ENCODE measurements at regions not wholly inside any gene's neighbourhood (a gene's known extent, or its start where the extent isn't known, plus 50 kb on each side); places are given as distances from the start of the nearest gene placed in this dataset.

DNA sequence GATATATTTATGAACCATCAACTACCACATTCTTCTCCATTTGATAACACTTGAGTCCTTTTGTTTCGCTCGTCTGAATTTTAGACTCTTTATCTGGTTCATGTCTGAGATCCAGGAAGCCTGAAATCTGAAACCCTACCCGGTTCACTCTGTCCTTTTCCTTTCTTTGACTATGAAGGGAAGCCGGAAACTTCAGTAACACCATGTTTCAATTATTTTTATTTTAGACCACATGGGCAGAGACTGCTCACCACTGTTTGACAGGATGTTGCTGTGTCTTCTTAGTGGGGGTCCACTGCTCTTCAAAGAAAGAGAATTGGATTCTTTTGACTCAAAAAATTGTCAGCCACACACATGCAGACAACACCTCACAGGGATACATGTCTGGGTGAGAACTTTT lies 331.9 kb upstream of the FLRT2 start:
- intact Hi-C loops (cut with DNase I) = no loop called here
- DNase-seq = no peak

DNA sequence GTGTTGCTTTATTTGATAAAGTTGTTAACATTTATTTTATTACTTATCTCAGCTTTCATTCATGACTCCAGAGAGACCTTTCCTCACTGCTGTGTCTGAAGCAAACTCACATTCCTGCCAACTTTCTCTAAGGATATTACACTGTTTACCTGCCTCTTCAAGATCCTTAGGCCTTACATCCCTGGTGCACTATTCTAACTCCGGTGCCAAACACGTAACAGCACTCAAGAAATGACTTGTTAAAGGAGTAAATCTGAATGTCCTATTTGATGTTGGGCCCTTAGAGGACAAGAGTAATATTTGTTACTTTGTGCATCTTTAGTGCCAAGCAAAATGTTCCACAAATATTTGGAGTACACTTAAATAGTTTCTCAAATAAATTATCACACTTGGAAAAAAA lies 324.1 kb upstream of the FLRT2 start:
- DNase-seq = no peak
- intact Hi-C loops (cut with DNase I) = no loop called here

DNA sequence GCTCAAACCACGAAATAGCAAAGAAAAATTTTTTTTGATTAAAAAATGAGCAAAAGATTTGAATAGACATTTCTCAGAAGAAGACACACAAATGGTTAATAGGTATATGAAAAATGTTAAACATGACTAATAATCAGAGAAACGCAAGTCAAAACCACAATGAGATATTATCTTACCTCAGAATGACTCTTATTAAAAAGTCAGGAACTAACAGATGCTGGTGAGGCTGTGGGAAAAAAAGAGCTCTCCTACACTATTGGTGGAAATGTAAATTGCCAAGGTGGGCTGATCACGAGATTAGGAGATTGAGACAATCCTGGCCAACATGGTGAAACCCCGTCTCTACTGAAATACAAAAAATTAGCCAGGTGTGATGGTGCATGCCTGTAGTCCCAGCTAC lies 315.5 kb upstream of the FLRT2 start:
- intact Hi-C loops (cut with DNase I) = no loop called here
- no peak for DNase-seq

GRCh38 chr14:85217412-85217811 lies 312.5 kb upstream of the FLRT2 start:
- no peak for DNase-seq
- intact Hi-C loops (cut with DNase I) = no loop called here

GRCh38 chr14:85218982-85219381 lies 311.0 kb upstream of the FLRT2 start:
- intact Hi-C loops (cut with DNase I) = no loop called here
- no peak for DNase-seq

DNA sequence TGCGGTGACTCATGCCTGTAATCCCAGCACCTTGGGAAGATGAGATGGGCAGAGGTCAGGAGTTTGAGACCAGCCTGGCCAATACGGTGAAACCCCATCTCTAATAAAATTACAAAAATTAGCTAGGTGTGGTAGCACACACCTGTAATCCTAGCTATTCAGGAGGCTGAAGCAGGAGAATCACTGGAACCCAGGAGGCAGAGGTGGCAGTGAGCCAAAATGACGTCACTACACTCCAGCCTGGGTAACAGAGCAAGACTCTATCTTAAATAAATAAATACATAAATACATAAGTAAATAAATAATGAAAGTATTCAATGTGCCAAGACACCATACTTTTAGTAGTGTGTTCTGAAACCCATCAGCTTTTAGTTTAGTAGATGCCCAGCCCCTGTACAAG lies 308.1 kb upstream of the FLRT2 start:
- intact Hi-C loops (cut with DNase I) = no loop called here
- DNase-seq = no peak

GRCh38 chr14:85222341-85222740 lies 307.6 kb upstream of the FLRT2 start:
- intact Hi-C loops (cut with DNase I) = no loop called here
- DNase-seq = no peak

- intact Hi-C loops (cut with DNase I) = no loop called here
These were observed 306.3 kb upstream of the FLRT2 start for GRCh38 chr14:85223667-85224066.

DNA sequence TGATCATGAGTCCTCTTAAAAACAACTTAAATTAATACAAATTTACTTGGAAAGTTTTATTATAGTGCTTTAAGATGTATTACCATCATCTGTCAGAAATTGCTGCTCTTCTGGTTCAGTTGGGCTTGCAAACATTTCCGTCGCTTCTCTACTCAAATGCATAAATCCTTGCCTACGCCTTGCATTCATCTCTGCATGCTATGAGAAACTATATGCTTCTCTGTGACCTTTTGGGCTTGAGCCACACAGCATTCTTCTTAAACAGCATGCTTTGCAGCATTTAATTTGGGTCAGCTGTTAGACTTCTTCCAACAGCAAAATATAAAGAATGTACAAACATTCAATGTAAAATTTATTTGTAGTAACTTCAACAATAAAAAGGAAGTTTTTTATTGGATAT lies 305.7 kb upstream of the FLRT2 start:
- no peak for DNase-seq
- intact Hi-C loops (cut with DNase I) = no loop called here

More at GRCh38 chr14:85223667-85224066, 306.3 kb upstream of the FLRT2 start:
- DNase-seq = no peak

DNA sequence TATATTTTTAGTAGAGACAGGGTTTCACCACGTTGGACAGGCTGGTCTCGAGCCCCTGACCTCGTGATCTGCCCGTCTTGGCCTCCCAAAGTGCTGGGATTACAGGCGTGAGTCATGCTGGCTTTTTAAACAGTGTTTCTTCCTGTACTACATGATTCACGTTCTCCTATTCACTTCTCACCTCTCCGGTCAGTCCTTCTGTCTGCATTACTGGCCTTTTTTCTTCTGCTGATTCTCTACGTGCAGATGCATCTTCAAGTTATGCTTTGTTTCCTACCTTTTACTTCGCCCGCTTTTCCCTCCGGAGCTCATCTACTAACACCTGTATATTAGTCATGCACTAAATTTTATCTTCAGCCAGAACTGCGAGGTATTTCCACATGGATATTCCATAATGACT lies 296.2 kb upstream of the FLRT2 start:
- DNase-seq = no peak
- intact Hi-C loops (cut with DNase I) = no loop called here

DNA sequence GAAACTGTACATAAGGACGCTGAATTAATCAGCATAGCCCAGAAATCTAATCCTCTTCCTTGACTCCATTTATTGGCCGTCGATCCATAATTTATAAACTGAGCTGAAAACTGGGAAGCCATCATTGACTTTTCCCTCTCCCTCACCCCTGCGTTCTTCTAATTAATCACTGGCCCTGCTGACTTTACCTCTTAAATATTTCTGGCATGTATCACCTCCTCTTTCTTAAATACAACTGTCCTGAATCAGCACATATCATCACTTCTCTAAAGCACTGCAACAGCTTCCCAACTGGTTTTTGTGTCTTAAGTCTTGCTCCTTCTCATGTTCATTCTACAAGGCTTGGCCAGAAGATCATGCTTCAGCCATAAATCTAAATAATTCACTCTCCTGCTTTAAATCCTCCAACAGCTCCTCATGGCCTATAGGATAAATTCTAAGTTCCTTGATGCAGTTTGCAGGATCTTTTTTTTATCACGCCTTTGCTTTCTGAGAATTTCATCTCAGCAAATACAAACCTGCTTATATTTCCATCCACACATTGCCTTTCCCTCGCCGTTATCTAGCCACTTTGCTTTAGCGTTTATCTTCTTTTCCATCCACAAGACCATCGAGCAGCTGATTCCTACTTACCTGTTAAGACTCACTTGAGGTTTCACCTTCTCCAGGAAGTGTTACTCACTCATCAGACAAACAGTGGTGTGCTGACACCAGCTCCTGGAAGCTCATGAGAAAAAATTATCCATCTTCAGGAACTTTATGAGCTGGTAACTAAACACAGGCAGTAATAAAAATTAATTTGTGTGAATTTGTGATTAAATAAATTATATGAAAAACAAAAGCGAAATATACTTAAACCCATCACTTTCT lies 295.6 kb upstream of the FLRT2 start:
- intact Hi-C loops (cut with DNase I) = no loop called here

DNA sequence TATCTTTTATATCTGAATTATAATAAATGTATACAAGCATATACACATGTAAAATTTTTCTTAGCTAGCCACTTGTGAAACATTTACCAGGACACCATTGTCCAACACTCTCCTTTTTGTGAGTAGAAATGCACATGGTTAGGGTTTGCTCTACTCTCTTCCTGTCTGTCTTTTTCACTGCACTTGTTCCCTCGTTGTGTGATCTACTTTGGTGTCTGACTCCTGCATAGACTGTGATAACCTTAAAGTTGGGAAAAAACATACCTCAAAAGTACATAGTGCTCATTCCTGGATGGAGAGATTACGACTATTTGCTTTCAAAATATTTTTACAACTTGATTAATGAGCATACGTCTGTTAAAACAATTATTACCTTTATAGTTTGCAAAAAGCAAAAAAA lies 294.1 kb upstream of the FLRT2 start:
- DNase-seq = no peak
- intact Hi-C loops (cut with DNase I) = no loop called here

More for the DNA sequence above, 295.6 kb upstream of the FLRT2 start:
- no peak for DNase-seq

DNA sequence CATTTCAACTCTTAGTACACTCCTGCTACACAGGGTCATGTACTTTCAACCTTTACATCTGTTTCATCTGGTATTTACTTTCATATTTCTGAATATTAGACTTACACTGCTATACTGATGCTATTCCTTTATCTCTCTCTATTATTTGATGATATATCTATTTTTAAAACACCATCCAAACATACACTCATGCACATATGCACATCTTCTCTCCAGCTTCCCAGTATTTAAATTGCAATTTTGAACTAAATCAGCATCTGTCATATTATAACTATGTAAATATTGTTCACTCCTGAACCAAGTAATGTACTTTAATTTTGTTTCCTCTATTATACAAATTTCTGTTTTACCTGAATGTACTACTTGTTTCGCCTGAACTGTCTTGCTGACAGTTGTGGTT lies 293.6 kb upstream of the FLRT2 start:
- intact Hi-C loops (cut with DNase I) = no loop called here

GRCh38 chr14:85239791-85240190 lies 290.2 kb upstream of the FLRT2 start:
- no peak for DNase-seq
- intact Hi-C loops (cut with DNase I) = no loop called here

More for the DNA sequence above, 293.6 kb upstream of the FLRT2 start:
- no peak for DNase-seq

GRCh38 chr14:85241022-85241855 lies 288.7 kb upstream of the FLRT2 start:
- intact Hi-C loops (cut with DNase I) = no loop called here
- no peak for DNase-seq

- no peak for DNase-seq
- intact Hi-C loops (cut with DNase I) = no loop called here
These were observed 287.3 kb upstream of the FLRT2 start for GRCh38 chr14:85242666-85243065.

DNA sequence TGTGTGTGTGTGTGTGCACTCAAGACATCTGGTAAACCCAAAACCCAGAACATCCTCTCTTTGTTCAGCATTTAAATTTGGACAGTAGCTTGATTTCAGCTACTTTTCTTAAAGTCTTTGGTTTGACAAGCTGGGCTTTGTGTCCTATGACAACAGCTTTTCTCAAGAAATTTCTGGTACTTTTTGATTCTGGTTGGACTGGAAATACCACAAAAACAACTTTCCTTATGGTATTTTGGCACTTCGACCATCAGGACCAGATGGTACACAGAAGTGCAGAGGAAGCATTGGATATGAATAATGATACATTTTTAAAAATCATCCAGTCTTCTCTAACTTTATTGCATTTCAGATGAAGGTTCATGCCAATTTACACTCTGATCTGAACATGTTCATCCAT lies 286.6 kb upstream of the FLRT2 start:
- no peak for DNase-seq
- intact Hi-C loops (cut with DNase I) = no loop called here

GRCh38 chr14:85247071-85247470 lies 282.9 kb upstream of the FLRT2 start:
- intact Hi-C loops (cut with DNase I) = no loop called here

DNA sequence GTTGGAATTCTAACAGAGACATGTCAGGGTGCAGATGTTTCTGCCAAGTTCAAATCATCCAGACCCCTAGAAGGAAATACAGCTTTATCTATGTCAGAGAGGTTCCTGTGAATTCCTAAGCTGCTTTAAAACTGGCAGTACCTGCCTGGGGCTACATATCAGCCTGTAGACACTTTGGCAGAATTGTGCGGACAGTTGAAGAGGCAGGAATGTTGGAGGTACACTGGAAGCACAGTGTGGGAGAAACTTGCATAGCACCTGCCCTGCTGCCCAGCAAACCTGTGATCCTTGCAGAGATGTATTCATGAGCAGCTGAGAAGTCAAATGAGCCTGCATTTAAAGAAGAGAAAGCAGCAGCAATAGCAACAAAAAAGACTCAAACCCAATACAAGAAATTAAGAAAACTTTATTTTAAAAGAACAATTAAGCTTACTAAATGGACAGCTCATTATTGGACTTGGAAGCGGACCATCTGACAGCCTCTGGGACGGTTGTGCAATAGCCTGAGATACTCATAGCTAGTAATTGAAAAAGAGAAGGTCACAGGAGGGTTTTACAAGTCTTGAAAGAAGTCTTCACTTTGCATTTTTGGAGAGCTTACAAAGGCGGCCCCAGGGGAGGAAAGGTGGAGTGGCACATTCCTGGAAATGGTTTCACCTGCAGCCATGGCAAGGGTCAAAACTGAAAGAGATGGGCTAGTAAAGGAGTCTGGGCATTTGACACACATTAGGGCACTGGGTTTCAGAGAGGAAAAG lies 280.9 kb upstream of the FLRT2 start:
- DNase-seq = no peak
- intact Hi-C loops (cut with DNase I) = no loop called here

More at GRCh38 chr14:85247071-85247470, 282.9 kb upstream of the FLRT2 start:
- DNase-seq = no peak

DNA sequence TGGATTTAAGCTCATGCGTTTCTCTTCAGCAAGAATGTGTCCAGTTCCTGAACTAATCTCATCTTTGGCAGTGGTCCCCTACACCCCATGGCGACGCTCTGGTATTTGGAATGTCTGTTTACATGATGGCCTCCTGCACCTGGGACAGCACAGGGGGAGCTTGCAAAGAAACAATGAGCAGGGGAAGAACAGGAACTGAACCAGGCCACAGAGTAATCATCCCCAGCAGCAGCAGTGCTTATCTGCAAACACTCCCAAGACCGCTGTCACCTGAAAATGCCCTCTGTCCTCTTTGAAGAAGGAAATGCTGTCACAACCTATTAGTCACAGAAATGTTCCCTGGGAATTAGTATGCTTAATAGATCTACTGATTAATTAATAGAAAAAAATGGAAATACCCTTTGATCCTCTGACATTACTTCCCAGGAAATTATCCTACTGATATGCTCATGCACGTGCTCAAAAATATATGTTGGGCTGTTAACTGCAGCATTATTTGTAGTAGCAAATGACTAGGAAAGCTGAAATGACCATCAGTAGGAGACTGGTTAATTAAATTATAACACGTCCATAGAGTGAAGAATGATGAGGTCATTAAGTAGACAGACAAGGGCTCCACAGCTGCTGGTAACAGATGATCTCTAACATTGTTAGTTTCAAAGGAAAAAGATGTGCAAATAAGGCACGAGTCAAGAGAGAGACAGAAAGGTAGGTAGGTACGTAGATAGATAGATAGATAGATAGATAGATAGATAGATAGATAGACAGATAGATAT lies 279.3 kb upstream of the FLRT2 start:
- intact Hi-C loops (cut with DNase I) = no loop called here
- DNase-seq = no peak

Measured in posterior cingulate gyrus (tissue), 11 donors.